Epithelial cell of proximal tubule (primary cell): ENCODE measurements at regions not wholly inside any gene's neighbourhood (a gene's known extent, or its start where the extent isn't known, plus 50 kb on each side); places are given as distances from the start of the nearest gene placed in this dataset.
"Not testable (repeated sequence)": the region's sequence is repeated elsewhere in the genome, so short reads cannot be mapped to it uniquely, and the experiment has no call there.

Source experiments
- DNase-seq: peaks from one replicate; pipeline ENCODE4 v3.0.0-alpha.2; 2011; ENCODE audit warnings: low read depth
- H3K4me3 ChIP-seq: 2 replicates; pipeline ENCODE4 v1.5.1; 2011; ENCODE audit warnings: low read depth, mild to moderate bottlenecking, low read length
- CTCF ChIP-seq: conservative IDR thresholded peaks from 2 replicates; pipeline ENCODE4 v1.5.1; 2012; ENCODE audit warnings: low read depth, mild to moderate bottlenecking, low read length

- no peak for TF ChIP-seq CTCF
- H3K4me3 ChIP-seq = no peak overlapping the region
- DNase-seq = no peak
Observed at GRCh38 chr3:178343433-178344038, 192.7 kb upstream of the KCNMB2 start.

- TF ChIP-seq CTCF = no peak
Observed at GRCh38 chr3:178345944-178346343, 190.3 kb upstream of the KCNMB2 start.

GRCh38 chr3:178348561-178349217, 187.5 kb upstream of the KCNMB2 start:
- H3K4me3 ChIP-seq, DNase-seq: not testable (repeated sequence)

More at GRCh38 chr3:178345944-178346343, 190.3 kb upstream of the KCNMB2 start:
- no peak for DNase-seq
- no peak overlapping the region for H3K4me3 ChIP-seq

GRCh38 chr3:178349218-178349596, 187.0 kb upstream of the KCNMB2 start:
- not testable (repeated sequence) for H3K4me3 ChIP-seq, DNase-seq

DNA sequence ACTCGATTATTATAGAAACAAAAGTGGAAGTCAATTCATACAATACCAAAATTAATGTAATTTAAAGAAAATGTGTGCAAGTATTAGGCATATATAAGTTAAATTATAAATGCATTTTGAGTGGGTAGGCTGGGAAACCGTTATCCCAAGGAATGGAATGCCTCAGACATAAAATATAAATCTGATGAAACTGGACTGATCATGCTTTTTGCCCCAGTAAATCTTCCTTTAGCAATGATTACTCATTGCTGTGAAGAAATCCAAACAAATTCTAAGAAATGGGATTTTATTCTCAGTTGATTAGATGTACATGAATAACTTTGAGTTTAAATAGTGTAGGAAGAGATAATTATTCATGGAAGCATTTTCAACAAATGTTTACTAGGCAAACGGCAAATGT, 185.5 kb upstream of the KCNMB2 start:
- TF ChIP-seq CTCF = no peak
- no peak overlapping the region for H3K4me3 ChIP-seq
- DNase-seq = no peak

DNA sequence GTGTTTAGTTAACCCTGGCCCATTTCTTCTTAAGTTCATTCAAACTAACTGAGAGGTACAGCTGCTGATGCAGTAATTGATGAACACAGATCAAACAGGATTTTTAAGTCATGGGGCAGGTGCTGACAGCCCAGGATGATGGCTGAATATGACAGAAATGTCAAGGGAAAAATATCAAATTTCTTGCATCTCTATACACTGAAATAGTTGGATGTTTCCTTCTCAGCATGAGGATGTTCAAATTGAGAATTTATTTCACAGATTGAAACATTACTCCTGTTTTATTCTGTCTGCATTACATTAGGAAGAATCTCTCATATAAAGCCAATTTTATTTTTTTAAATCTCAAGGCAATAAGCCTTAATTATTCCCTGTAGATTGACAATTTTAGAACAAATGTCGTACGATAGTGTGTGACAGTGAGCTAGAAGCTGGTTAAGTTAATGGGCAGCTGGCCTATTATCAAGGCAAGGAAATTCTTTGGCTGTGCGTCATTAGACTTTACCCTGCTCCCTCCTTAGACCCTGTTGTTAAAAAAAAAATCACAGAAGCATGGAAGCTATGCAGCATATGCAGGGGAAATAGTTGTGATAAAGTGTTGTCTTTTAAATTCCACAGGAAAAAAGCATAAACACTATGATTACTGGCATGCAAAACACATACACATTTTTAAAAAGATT, 183.8 kb upstream of the KCNMB2 start:
- peak; percentile 56 for DNase-seq
- no peak overlapping the region for H3K4me3 ChIP-seq
- TF ChIP-seq CTCF = no peak

- no peak for DNase-seq
- no peak overlapping the region for H3K4me3 ChIP-seq
- no peak for TF ChIP-seq CTCF
Observed at GRCh38 chr3:178353006-178353694, 183.1 kb upstream of the KCNMB2 start.
